ENCODE measurements at regions not wholly inside any gene's neighbourhood (a gene's known extent, or its start where the extent isn't known, plus 50 kb on each side); places are given as distances from the start of the nearest gene placed in this dataset.

DNA sequence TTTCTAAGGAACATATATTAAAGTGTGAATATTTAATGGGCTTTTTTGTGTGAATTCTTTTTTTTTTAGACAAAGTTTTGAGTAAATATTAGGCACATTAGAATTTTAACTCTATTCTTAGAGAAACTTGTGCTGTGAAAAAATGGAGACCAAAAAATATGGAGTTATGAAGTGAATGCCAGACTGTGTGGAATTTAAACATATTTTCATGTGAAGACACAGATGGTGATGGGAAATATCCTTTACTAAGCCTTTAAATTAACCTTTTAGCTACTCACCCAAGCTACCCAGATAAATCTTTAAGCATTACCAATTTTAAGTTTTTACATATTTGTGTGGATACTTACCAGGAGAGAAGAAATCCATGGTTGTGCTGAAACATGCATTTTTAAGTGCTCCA lies 148.8 kb upstream of the OTX2 start:
- no peaks in the 10 kb centered on the region for H3K36me3 Mint-ChIP-seq
- no peak overlapping the region for H3K27ac Mint-ChIP-seq

DNA sequence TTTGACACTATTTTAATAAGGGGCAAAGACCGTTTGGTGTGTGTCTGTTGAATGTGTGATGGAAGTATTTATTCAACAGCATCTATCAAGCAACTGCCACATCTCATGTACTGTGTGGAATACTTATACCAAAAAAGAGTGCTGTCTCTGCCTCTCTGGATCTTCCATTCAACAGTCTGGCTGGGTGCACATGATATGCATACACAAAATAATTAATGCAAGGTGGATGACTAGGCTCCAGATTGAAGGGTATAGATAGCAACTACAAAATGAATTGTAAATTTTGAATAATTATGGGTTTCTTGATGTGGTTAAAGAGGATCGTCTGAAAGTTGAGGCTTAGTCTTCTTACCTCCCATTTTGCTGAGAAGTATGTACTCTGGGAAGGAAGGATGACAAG lies 145.9 kb upstream of the OTX2 start:
- Mint-ChIP-seq H3K36me3 (no peaks in the 10 kb centered on the region), H3K27me3 (ENCODE audit: low read depth in 3 of 3) (peaks cover 0 to 2% (median 0%) of the 10 kb centered on the region in 3 donors), H3K4me1 (no peaks in the 10 kb centered on the region), H3K4me3 (no peak overlapping the region), H3K27ac (no peak overlapping the region), H3K9me3 (peaks cover 0 to 3% (median 0%) of the 10 kb centered on the region in 6 donors)
- DNase-seq: no peak

More for the DNA sequence above, 148.8 kb upstream of the OTX2 start:
- DNase-seq: no peak
- H3K4me3 Mint-ChIP-seq: no peak overlapping the region
- no peaks in the 10 kb centered on the region for H3K4me1 Mint-ChIP-seq
- H3K27me3 Mint-ChIP-seq (ENCODE audit: low read depth in 3 of 3): peaks cover 0 to 2% (median 0%) of the 10 kb centered on the region in 3 donors
- H3K9me3 Mint-ChIP-seq: peaks cover 0 to 7% (median 0%) of the 10 kb centered on the region in 6 donors

DNA sequence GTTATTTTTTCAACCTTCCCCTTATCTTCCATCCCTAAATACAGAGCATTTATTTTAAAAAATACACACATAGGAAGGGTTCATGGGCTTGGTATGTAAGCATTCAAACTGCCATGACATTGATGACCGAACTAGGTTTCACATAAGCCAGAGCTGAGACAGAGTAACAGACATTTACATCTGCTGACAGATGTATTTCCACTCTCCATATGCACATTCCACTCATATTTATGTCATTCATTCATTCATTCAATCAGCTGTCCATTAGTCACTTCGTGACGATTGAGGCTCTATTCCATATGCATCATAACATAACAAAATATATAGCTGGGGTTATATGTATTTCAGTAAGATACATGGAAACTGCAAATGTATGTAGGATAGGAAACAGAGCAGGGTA lies 145.5 kb upstream of the OTX2 start:
- H3K9me3 Mint-ChIP-seq: peaks cover 0 to 3% (median 0%) of the 10 kb centered on the region in 6 donors
- H3K4me3 Mint-ChIP-seq: no peak overlapping the region
- H3K27me3 Mint-ChIP-seq (ENCODE audit: low read depth in 3 of 3): peaks cover 0 to 2% (median 0%) of the 10 kb centered on the region in 3 donors
- no peaks in the 10 kb centered on the region for H3K36me3 Mint-ChIP-seq
- H3K4me1 Mint-ChIP-seq: no peaks in the 10 kb centered on the region
- DNase-seq: no peak
- H3K27ac Mint-ChIP-seq: no peak overlapping the region

DNA sequence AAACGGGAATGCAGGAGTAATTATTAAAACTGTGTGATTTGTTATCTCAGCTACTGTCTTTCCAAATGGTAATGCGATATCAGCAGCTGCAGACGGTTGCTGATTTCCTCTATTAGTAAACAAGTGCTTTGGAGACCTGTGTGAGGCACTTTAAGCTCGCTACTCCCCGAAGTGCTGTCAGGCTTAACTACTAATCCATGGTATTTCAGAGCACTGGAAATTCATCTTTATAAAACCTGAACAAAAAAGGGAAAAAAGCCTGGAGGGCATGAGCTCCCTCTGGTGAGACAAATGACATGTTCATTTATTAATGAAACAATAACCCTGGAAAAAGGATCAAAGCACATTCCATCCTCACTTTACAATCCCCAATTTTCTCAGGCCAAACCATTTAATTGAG lies 143.6 kb upstream of the OTX2 start:
- no peaks in the 10 kb centered on the region for H3K4me1 Mint-ChIP-seq
- H3K9me3 Mint-ChIP-seq: peaks cover 0 to 3% (median 0%) of the 10 kb centered on the region in 6 donors
- no peak for DNase-seq
- H3K36me3 Mint-ChIP-seq: no peaks in the 10 kb centered on the region
- no peak overlapping the region for H3K4me3 Mint-ChIP-seq
- peaks cover 0 to 2% (median 0%) of the 10 kb centered on the region in 3 donors for H3K27me3 Mint-ChIP-seq (ENCODE audit: low read depth in 3 of 3)
- no peak overlapping the region for H3K27ac Mint-ChIP-seq

DNA sequence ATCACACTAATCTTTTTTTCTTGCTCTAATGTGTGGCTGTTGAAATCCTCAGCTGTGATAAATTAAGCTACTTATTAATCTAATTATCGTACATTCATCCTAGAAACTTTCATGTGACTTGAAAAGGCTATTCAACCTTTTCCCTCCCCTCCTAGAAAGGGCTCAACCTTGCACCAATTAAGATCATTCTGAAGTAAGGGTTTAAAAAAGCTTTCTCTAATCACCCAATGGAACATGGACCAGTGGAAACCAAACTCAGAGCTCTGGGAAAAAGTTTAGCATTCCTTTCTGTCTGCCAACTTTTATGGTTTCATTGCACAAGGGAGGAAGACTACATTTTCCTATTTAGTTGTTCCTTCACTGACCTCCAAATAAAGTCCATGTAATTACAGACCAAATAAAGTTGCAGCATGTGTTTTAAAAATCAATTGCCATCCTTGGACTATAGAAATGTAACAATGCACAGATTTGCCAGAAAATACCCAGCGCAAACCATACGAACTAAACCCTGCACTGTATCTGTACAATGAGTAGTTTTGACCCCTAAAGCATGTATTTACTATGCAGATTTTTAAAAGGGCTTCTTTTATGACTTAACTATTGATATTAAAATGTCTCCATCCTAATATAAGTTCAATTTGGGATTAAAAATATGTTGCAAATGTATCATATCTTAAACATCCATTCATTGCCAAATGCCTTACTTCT lies 142.6 kb upstream of the OTX2 start:
- no peak for DNase-seq
- Mint-ChIP-seq H3K9me3 (peaks cover 0 to 3% (median 0%) of the 10 kb centered on the region in 6 donors), H3K4me1 (no peaks in the 10 kb centered on the region), H3K27ac (no peak overlapping the region), H3K4me3 (no peak overlapping the region), H3K36me3 (no peaks in the 10 kb centered on the region), H3K27me3 (ENCODE audit: low read depth in 3 of 3) (peaks cover 0 to 2% (median 0%) of the 10 kb centered on the region in 3 donors)

DNA sequence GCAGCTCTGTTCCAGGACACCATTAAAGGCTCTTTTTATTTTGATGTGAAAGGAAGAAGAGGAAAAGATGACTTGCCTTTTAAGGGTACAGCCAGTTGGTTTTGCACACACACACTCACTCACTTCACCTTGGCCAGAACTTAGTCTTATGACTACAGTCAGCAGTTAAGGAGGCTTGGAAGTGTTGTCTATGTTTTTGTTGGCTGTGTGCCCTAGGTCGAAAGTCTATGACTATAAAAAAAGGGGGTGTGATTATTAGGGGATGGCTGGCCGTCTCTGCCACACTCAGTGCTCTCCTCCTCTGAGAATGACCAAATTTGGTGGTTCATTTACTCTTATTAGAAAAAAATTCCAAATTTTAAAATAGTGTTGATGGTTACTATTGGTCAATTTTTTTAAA lies 139.5 kb upstream of the OTX2 start:
- Mint-ChIP-seq H3K27ac (no peak overlapping the region), H3K9me3 (peaks cover 0 to 6% (median 0%) of the 10 kb centered on the region in 6 donors), H3K27me3 (ENCODE audit: low read depth in 3 of 3) (no peaks in the 10 kb centered on the region), H3K4me3 (no peak overlapping the region), H3K36me3 (no peaks in the 10 kb centered on the region), H3K4me1 (no peaks in the 10 kb centered on the region)
- DNase-seq: no peak

DNA sequence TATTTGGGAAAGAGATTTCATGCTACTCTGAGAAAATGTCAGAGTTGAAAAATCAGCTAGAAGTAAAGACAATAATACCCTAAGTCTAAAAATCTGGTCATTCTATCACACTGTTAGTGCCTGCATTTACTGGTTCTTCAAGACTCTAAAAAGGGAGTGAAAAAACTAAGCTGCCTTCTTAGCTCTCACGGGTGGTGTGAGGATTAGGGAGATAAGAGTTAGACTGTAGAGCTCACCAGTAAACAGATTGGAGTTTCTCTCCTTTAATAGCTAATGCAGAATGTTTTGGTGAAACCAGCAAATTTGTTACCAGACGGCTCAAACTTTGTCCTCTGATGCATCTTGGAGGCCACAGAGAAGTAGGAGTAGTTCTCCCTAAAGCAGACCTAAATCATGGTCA lies 135.0 kb upstream of the OTX2 start:
- no peaks in the 10 kb centered on the region for H3K36me3 Mint-ChIP-seq
- no peak overlapping the region for H3K27ac Mint-ChIP-seq
- no peaks in the 10 kb centered on the region for H3K4me1 Mint-ChIP-seq
- H3K4me3 Mint-ChIP-seq: no peak overlapping the region
- peaks cover 5 to 15% (median 6%) of the 10 kb centered on the region in 6 donors for H3K9me3 Mint-ChIP-seq
- no peak for DNase-seq
- H3K27me3 Mint-ChIP-seq (ENCODE audit: low read depth in 3 of 3): peaks cover 0 to 2% (median 0%) of the 10 kb centered on the region in 3 donors

DNA sequence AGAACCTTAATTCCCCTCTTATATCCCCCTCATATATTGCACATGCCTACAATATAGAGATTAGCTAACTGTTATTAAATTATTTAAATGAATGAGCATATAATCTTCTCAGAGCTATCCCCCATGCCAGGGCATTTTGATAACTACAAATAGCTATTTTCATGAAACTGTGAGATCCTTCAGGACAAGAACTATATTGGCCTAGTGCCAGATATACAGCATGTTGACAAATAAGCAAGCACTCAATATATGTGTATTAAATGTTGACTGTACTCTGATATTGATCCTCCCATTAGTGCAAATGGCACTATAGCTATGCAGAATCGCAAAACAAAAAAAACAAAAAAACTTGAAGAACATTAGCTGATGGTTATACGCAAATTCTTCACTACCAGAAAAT lies 134.1 kb upstream of the OTX2 start:
- H3K27me3 Mint-ChIP-seq (ENCODE audit: low read depth in 3 of 3): peaks cover 0 to 2% (median under 1%) of the 10 kb centered on the region in 3 donors
- no peak overlapping the region for H3K27ac Mint-ChIP-seq
- H3K4me3 Mint-ChIP-seq: no peak overlapping the region
- no peaks in the 10 kb centered on the region for H3K4me1 Mint-ChIP-seq
- H3K36me3 Mint-ChIP-seq: no peaks in the 10 kb centered on the region
- no peak for DNase-seq
- H3K9me3 Mint-ChIP-seq: peaks cover 6 to 15% (median 7%) of the 10 kb centered on the region in 6 donors

DNA sequence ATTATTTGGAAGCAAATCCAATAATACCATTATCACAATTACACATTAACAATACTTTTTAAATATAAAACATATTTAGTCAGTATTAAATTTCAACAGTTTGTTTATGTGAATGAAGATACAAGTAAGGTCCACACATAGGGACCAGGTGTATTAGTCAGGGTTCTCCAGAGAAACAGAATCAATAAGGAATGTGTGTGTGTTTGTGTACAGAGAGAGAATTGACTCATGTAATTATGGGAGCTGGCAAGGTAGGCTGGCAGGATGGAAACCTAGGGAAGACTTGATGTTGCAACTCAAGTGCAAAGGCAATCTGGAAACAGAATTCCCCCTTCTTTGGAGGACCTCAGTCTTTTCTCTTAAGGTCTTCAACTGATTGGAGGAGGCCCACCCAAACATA lies 123.2 kb upstream of the OTX2 start:
- Mint-ChIP-seq H3K27ac (no peak overlapping the region), H3K9me3 (peaks cover 0 to 4% (median 0%) of the 10 kb centered on the region in 6 donors), H3K4me1 (no peaks in the 10 kb centered on the region), H3K4me3 (no peak overlapping the region), H3K27me3 (ENCODE audit: low read depth in 3 of 3) (peaks cover 0 to 6% (median 3%) of the 10 kb centered on the region in 3 donors), H3K36me3 (no peaks in the 10 kb centered on the region)
- no peak for DNase-seq

DNA sequence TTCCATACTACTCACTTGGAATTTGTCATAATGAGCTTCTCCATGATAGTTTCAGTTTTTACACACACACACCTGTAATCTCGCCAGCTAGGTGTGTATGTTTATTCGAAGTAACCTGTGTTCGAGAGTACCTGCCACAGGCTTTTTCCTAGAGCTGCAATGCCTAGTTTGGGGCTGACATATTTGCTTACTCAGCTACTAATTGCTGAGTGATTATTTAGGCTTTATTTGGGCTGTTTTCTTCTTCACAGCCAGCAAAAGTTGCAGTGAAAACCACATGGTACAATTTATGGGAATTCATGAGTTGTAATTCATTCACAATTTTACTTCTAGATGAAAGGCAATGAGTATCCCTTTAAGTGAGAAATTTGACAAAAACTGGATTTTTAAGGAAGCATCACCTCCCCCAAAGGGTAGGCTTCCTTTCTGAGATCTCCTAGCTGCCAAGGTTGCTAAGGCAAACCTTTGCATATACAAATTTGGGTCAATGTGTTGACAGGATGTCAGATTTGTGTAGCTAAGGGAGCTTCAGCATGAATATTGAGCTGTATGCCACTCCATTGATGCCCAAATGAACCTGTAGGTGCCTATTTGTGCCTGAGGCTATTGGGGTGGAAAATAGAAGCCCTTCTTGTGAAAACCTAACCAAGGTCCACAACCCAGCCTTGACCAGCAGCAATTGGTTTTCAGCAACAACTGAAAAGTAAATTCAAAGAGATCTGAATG lies 108.7 kb upstream of the OTX2 start:
- Mint-ChIP-seq H3K27ac (no peak overlapping the region), H3K27me3 (ENCODE audit: low read depth in 3 of 3) (peaks cover 2 to 7% (median 6%) of the 10 kb centered on the region in 3 donors), H3K36me3 (no peaks in the 10 kb centered on the region), H3K4me1 (no peaks in the 10 kb centered on the region), H3K9me3 (peaks cover 0 to 3% (median under 1%) of the 10 kb centered on the region in 6 donors), H3K4me3 (no peak overlapping the region)
- DNase-seq: no peak

DNA sequence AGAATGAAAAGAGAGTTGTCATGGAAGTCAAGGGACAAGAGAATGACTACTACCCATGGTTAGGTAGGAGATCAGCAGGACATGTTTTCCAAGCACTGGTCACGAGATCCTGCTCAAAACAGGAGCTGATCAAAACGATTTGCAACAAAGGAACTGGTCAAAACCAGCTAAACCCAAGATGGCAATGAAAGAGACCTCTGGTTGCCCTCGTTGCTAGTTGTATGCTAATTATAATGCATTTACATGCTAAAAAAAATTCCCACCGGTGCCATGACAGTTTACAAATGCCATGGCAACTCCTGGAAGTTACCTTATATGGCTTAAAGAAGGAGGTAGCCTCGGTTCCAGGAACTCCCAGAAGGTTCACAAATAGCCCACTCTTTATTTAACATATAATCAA lies 95.0 kb upstream of the OTX2 start:
- H3K4me1 Mint-ChIP-seq: no peaks in the 10 kb centered on the region
- peaks cover 0 to 4% (median 2%) of the 10 kb centered on the region in 3 donors for H3K27me3 Mint-ChIP-seq (ENCODE audit: low read depth in 3 of 3)
- peaks cover 0 to 4% (median 0%) of the 10 kb centered on the region in 6 donors for H3K9me3 Mint-ChIP-seq
- H3K36me3 Mint-ChIP-seq: no peaks in the 10 kb centered on the region
- H3K4me3 Mint-ChIP-seq: no peak overlapping the region
- no peak overlapping the region for H3K27ac Mint-ChIP-seq
- DNase-seq: no peak

DNA sequence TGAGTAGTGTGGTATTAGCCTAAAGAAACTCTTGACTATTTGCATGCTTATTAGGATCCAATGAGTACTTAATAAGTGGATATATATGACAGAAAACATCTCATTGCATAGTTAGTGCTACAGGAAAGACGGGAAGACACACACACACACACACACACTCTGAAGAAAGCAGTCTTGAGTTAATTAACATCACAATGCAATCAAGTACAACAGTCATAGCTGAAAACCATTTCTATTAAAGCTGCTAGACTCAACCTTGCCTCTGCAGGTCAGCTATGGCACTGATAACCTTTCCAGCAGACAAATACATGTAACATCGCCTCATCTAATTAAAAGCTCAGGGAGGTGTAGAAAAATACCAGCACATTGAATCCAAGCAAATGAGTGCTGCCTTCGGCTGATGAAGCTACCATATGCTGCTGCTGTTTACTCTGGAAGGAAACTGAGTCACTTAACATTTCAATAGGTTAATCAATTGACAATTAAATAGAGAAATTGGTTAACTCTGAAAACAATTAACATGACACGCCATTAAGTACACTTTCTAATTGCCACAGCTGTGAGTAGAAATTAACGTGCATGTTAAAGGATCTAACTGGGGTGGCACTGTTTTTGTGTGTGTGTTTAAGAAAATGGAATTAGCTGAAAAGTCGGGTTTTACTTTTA lies 93.2 kb upstream of the OTX2 start:
- Mint-ChIP-seq H3K27me3 (ENCODE audit: low read depth in 3 of 3) (peaks cover 0 to 7% (median 2%) of the 10 kb centered on the region in 3 donors), H3K9me3 (peaks cover 0 to 4% (median 0%) of the 10 kb centered on the region in 6 donors), H3K36me3 (no peaks in the 10 kb centered on the region), H3K4me3 (no peak overlapping the region), H3K27ac (no peak overlapping the region), H3K4me1 (no peaks in the 10 kb centered on the region)
- DNase-seq: no peak

DNA sequence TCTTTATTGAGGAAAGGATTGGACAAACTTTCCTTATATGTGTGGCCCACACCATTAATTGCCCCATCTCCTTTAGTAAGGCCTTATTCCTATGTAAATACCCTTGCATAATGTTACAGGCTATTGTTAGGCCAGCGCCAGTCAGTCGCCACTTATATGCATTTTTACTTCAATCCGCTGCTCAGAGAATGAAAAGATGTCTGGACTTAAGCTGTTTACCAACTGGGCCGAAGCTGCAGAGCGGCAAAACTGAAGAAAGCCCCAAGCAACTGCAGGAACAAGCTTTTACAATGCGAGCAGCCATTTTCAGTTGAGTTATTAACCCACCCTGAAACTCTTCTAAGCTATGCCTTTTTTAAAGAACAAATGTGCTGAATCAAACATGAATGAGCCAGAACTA lies 92.1 kb upstream of the OTX2 start:
- H3K27me3 Mint-ChIP-seq (ENCODE audit: low read depth in 3 of 3): peaks cover 0 to 7% (median 2%) of the 10 kb centered on the region in 3 donors
- H3K27ac Mint-ChIP-seq: no peak overlapping the region
- H3K4me3 Mint-ChIP-seq: no peak overlapping the region

DNA sequence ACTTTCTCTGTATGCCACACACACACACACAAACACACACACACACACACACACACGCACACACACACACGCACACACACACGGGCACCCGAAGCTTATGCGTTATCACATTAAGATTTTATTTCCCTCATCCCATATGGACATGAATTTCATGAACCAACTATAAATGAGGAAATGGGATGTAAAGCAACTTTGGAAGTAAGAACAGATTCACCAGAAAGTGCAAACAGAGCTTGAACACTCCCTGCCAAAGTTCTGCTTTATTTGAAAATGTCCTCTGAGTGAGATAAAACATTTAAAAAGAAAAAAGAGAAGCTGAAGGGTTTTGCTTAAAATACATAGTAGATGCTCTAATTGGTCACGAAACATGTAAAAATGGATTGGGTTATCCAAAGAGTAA lies 90.4 kb upstream of the OTX2 start:
- peaks cover 0 to 11% (median 2%) of the 10 kb centered on the region in 3 donors for H3K27me3 Mint-ChIP-seq (ENCODE audit: low read depth in 3 of 3)
- H3K27ac Mint-ChIP-seq: no peak overlapping the region
- DNase-seq: no peak
- H3K36me3 Mint-ChIP-seq: no peaks in the 10 kb centered on the region
- H3K9me3 Mint-ChIP-seq: peaks cover 0 to 3% (median 0%) of the 10 kb centered on the region in 6 donors
- H3K4me3 Mint-ChIP-seq: no peak overlapping the region
- no peaks in the 10 kb centered on the region for H3K4me1 Mint-ChIP-seq

More for the DNA sequence above, 92.1 kb upstream of the OTX2 start:
- Mint-ChIP-seq H3K36me3 (no peaks in the 10 kb centered on the region), H3K4me1 (no peaks in the 10 kb centered on the region), H3K9me3 (peaks cover 0 to 4% (median 0%) of the 10 kb centered on the region in 6 donors)
- no peak for DNase-seq
